PC-3 (cell line): ENCODE measurements at regions not wholly inside any gene's neighbourhood (a gene's known extent, or its start where the extent isn't known, plus 50 kb on each side); places are given as distances from the start of the nearest gene placed in this dataset.
"Not testable (repeated sequence)": the region's sequence is repeated elsewhere in the genome, so short reads cannot be mapped to it uniquely, and the experiment has no call there.

Experiments used
- ATAC-seq: fragments of 200-7000 bp; cut with Tn5 transposase; 2 replicates; pipeline ENCODE4 v1.9.1; 2020; ENCODE audit warnings: mild to moderate bottlenecking, moderate library complexity
- BruUV-seq: library from RNA; stranded (reverse); fragments of 400-500 nt; replicated peaks from 2 replicates; lab custom pipeline; 2021; lab: Mats Ljungman, UMichigan
- CTCF ChIA-PET: fragments of 300-600 bp; sonication (Branson Sonifier 250); formaldehyde crosslinking; loops from one replicate; lab custom pipeline; 2022; ENCODE audit warnings: antibody characterized with exemption; lab: Charles Lee
- POLR2A ChIA-PET: fragments of 300-600 bp; sonication (Branson Sonifier 250); formaldehyde crosslinking; loops from one replicate; lab custom pipeline; 2022; ENCODE audit warnings: antibody characterized with exemption; ENCODE audit not compliant: unreplicated experiment; lab: Charles Lee
- DNase-seq: peaks from one replicate; pipeline ENCODE4 v3.0.0-alpha.2; 2015
- H2AFZ ChIP-seq: fragments of 300-600 bp; sonication (generic); 2 replicates; pipeline ENCODE4 v1.6.0; 2016; ENCODE audit warnings: antibody characterized with exemption, low read length
- H3F3A ChIP-seq: fragments of 300-600 bp; sonication (generic); one replicate; pipeline ENCODE4 v1.6.0; 2017; ENCODE audit warnings: antibody characterized with exemption, low read length, control low read depth, mild to moderate bottlenecking; ENCODE audit not compliant: unreplicated experiment
- H3K27ac ChIP-seq: fragments of 300-600 bp; sonication (generic); 2 replicates; pipeline ENCODE4 v1.5.1; 2016; ENCODE audit warnings: mild to moderate bottlenecking, low read length
- H3K27me3 ChIP-seq: fragments of 300-600 bp; sonication (generic); 2 replicates; pipeline ENCODE4 v1.6.1; 2016; ENCODE audit warnings: low read length, mixed read lengths
- H3K36me3 ChIP-seq: fragments of 300-600 bp; sonication (generic); 2 replicates; pipeline ENCODE4 v1.6.1; 2016; ENCODE audit warnings: low read depth, mixed run types, low read length, mixed read lengths
- H3K4me1 ChIP-seq: fragments of 300-600 bp; sonication (generic); 2 replicates; pipeline ENCODE4 v1.5.1; 2016; ENCODE audit warnings: low read length; ENCODE audit not compliant: insufficient read depth
- H3K4me2 ChIP-seq: fragments of 300-600 bp; sonication (generic); 2 replicates; pipeline ENCODE4 v1.6.0; 2016; ENCODE audit warnings: low read length
- H3K4me3 ChIP-seq: fragments of 300-600 bp; sonication (generic); 2 replicates; pipeline ENCODE4 v1.5.1; 2016; ENCODE audit warnings: mild to moderate bottlenecking, low read length, mixed read lengths
- H3K79me2 ChIP-seq: fragments of 300-600 bp; sonication (generic); 2 replicates; pipeline ENCODE4 v1.6.1; 2017; ENCODE audit warnings: low read length, mixed read lengths
- H3K9ac ChIP-seq: fragments of 300-600 bp; sonication (generic); 2 replicates; pipeline ENCODE4 v1.6.0; 2016; ENCODE audit warnings: mild to moderate bottlenecking, low read length
- H3K9me2 ChIP-seq: fragments of 300-600 bp; sonication (generic); replicated peaks from 2 replicates; pipeline ENCODE4 v1.6.1; 2016; ENCODE audit warnings: mixed run types, low read length, mixed read lengths
- H3K9me3 ChIP-seq: fragments of 300-600 bp; sonication (generic); 2 replicates; pipeline ENCODE4 v1.6.1; 2016; ENCODE audit warnings: low read length, mixed read lengths
- H4K20me1 ChIP-seq: fragments of 300-600 bp; sonication (generic); 2 replicates; pipeline ENCODE4 v1.6.1; 2016; ENCODE audit warnings: low read length, mixed read lengths
- CTCF ChIP-seq: fragments of 300-600 bp; sonication (generic); conservative IDR thresholded peaks from 2 replicates; pipeline ENCODE4 v1.5.1; 2017; ENCODE audit warnings: antibody characterized with exemption, low read depth, mild to moderate bottlenecking, low read length
- EZH2 ChIP-seq: fragments of 300-600 bp; sonication (generic); IDR thresholded peaks from one replicate; pipeline ENCODE4 v1.6.1; 2017; ENCODE audit warnings: antibody characterized with exemption, mild to moderate bottlenecking, low read length; ENCODE audit not compliant: unreplicated experiment
- EZH2phosphoT487 ChIP-seq: fragments of 300-600 bp; sonication (generic); IDR thresholded peaks from 2 replicates; pipeline ENCODE4 v1.6.1; 2018; ENCODE audit warnings: mild to moderate bottlenecking, antibody characterized with exemption, low read length, borderline replicate concordance
- intact Hi-C: fragments of 100-400 bp; cut with micrococcal nuclease; formaldehyde crosslinking; loops from 2 replicates; pipeline ENCODE4 v1.9.0; 2023

GRCh38 chrX:22818061-22818460 is 181.7 kb upstream of the DDX53 start:
- CTCF ChIA-PET = no interaction called here
- no peak for ATAC-seq
- POLR2A ChIA-PET = no interaction called here

GRCh38 chrX:22855693-22856092 is 144.1 kb upstream of the DDX53 start:
- no peak for TF ChIP-seq CTCF
- TF ChIP-seq EZH2phosphoT487 = no peak
- ATAC-seq (no peak), DNase-seq (no peak)
- Histone ChIP-seq H3K36me3 (no peaks in the 10 kb centered on the region), H3K9ac (no peak overlapping the region), H2AFZ (no peak overlapping the region), H3K27me3 (peaks cover 11% of the 10 kb centered on the region; the same call in 1 of the 2 replicates), H3K9me3 (no peaks in the 10 kb centered on the region), H3K4me2 (no peak overlapping the region), H3K9me2 (no peaks in the 10 kb centered on the region), H3K4me1 (no peaks in the 10 kb centered on the region), H3F3A (no peaks in the 10 kb centered on the region), H3K4me3 (no peak overlapping the region), H3K79me2 (no peaks in the 10 kb centered on the region), H3K27ac (no peak overlapping the region), H4K20me1 (no peaks in the 10 kb centered on the region)
- ChIA-PET CTCF (no interaction called here), POLR2A (no interaction called here)
- intact Hi-C loops = no loop called here
- BruUV-seq = no TSS peak

More at GRCh38 chrX:22818061-22818460, 181.7 kb upstream of the DDX53 start:
- Histone ChIP-seq H4K20me1 (no peaks in the 10 kb centered on the region), H3K27me3 (no peaks in the 10 kb centered on the region), H2AFZ (no peak overlapping the region), H3K27ac (no peak overlapping the region), H3F3A (no peaks in the 10 kb centered on the region), H3K9me2 (no peaks in the 10 kb centered on the region), H3K36me3 (no peaks in the 10 kb centered on the region), H3K9me3 (no peaks in the 10 kb centered on the region), H3K4me2 (no peak overlapping the region), H3K9ac (no peak overlapping the region), H3K4me1 (no peaks in the 10 kb centered on the region), H3K79me2 (no peaks in the 10 kb centered on the region), H3K4me3 (no peak overlapping the region)
- BruUV-seq = no TSS peak
- DNase-seq = no peak
- intact Hi-C loops = no loop called here
- TF ChIP-seq EZH2 (no peak), CTCF (no peak), EZH2phosphoT487 (no peak)

GRCh38 chrX:22859642-22860041 is 140.1 kb upstream of the DDX53 start:
- Histone ChIP-seq H3K27ac (no peak overlapping the region), H3K4me2 (no peak overlapping the region), H3K9me2 (no peaks in the 10 kb centered on the region), H3K4me1 (no peaks in the 10 kb centered on the region), H2AFZ (no peak overlapping the region), H4K20me1 (no peaks in the 10 kb centered on the region), H3K9ac (no peak overlapping the region), H3K4me3 (no peak overlapping the region), H3F3A (no peaks in the 10 kb centered on the region), H3K79me2 (no peaks in the 10 kb centered on the region), H3K9me3 (no peaks in the 10 kb centered on the region), H3K36me3 (no peaks in the 10 kb centered on the region), H3K27me3 (peaks cover 20% of the 10 kb centered on the region; the same call in 1 of the 2 replicates)
- no TSS peak for BruUV-seq
- no peak for ATAC-seq
- intact Hi-C loops = no loop called here
- DNase-seq = no peak
- ChIA-PET CTCF (no interaction called here), POLR2A (no interaction called here)
- no peak for TF ChIP-seq EZH2phosphoT487
- no peak for TF ChIP-seq CTCF
- TF ChIP-seq EZH2 = no peak

GRCh38 chrX:22866801-22867200 is 133.0 kb upstream of the DDX53 start:
- DNase-seq, H2AFZ ChIP-seq, H3K4me1 ChIP-seq, H4K20me1 ChIP-seq, ATAC-seq, H3K4me2 ChIP-seq, BruUV-seq, H3K79me2 ChIP-seq, H3F3A ChIP-seq, H3K9me3 ChIP-seq, CTCF ChIA-PET, H3K9me2 ChIP-seq, POLR2A ChIA-PET, H3K4me3 ChIP-seq, H3K9ac ChIP-seq, intact Hi-C loops, H3K36me3 ChIP-seq, H3K27me3 ChIP-seq, H3K27ac ChIP-seq: not testable (repeated sequence)
